ENCODE measurements at regions not wholly inside any gene's neighbourhood (a gene's known extent, or its start where the extent isn't known, plus 50 kb on each side); places are given as distances from the start of the nearest gene placed in this dataset.

DNA sequence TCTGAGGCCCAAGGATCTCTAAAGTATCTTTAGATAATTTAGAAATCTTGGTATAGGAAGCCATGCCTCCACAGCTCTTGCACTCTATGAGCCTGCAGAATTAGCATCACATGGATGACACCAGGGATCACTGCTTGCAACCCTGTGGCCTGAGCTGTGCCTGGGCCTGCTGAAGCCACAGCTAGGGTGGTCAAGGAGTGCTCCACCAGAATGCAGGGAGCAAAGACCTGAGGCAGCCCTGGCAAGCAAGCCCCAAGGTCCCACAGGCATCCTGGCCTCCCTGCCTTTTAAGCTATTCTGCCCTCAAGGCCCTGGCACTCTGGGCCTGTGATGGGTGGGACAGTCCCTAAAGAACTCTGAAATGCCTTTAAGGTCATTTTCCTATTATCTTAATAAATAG, 105.2 kb upstream of the NALF2 start:
- DNase-seq (no peak), ATAC-seq (no peak)
- no peaks in the 10 kb centered on the region for H3K9me3 ChIP-seq
- H3K4me1 ChIP-seq: no peaks in the 10 kb centered on the region
- no peak overlapping the region for H3K27ac ChIP-seq
- TF ChIP-seq POLR2A (IDR thresholded peaks at IDR 0.05): no peak
- H3K27me3 ChIP-seq: no peaks in the 10 kb centered on the region
- intact Hi-C loops (cut with DNase I): no loop called here
- H3K4me3 ChIP-seq: no peak overlapping the region
- no peaks in the 10 kb centered on the region for H3K36me3 ChIP-seq

DNA sequence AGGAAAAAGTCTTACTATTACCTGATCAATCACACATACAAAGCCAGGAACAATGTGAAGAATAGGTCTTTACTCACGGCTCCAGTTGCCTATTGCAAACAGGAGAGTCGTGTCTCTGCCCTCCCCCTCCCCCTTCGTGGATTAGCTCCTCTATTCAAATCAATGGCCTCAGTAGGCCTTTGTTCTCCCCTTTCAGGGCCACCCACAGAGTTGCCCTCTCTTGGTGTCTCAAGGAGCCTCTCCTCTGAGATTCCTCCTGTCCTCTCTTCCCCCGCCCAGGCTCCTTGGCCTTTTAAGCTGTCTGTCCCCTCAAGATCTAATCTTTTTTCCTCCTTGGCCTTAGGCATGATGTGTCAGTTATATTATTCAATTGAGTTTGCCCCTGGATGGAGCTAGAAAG, 107.2 kb upstream of the NALF2 start:
- no peak overlapping the region for H3K4me3 ChIP-seq
- no peak overlapping the region for H3K27ac ChIP-seq
- intact Hi-C loops (cut with DNase I): no loop called here
- no peak for ATAC-seq
- H3K27me3 ChIP-seq: no peaks in the 10 kb centered on the region
- H3K36me3 ChIP-seq: no peaks in the 10 kb centered on the region
- no peaks in the 10 kb centered on the region for H3K9me3 ChIP-seq
- WGBS (ENCODE audit: insufficient coverage, low coverage, low lambda C conversion rate, missing lambda C conversion rate): 40% methylated on average over 4 of the region's 4 CpGs
- no peak for DNase-seq
- no peaks in the 10 kb centered on the region for H3K4me1 ChIP-seq
- TF ChIP-seq, protein P1, sequence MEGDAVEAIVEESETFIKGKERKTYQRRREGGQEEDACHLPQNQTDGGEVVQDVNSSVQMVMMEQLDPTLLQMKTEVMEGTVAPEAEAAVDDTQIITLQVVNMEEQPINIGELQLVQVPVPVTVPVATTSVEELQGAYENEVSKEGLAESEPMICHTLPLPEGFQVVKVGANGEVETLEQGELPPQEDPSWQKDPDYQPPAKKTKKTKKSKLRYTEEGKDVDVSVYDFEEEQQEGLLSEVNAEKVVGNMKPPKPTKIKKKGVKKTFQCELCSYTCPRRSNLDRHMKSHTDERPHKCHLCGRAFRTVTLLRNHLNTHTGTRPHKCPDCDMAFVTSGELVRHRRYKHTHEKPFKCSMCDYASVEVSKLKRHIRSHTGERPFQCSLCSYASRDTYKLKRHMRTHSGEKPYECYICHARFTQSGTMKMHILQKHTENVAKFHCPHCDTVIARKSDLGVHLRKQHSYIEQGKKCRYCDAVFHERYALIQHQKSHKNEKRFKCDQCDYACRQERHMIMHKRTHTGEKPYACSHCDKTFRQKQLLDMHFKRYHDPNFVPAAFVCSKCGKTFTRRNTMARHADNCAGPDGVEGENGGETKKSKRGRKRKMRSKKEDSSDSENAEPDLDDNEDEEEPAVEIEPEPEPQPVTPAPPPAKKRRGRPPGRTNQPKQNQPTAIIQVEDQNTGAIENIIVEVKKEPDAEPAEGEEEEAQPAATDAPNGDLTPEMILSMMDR (IDR thresholded peaks at IDR 0.05): no peak
- TF ChIP-seq POLR2A (IDR thresholded peaks at IDR 0.05): no peak

DNA sequence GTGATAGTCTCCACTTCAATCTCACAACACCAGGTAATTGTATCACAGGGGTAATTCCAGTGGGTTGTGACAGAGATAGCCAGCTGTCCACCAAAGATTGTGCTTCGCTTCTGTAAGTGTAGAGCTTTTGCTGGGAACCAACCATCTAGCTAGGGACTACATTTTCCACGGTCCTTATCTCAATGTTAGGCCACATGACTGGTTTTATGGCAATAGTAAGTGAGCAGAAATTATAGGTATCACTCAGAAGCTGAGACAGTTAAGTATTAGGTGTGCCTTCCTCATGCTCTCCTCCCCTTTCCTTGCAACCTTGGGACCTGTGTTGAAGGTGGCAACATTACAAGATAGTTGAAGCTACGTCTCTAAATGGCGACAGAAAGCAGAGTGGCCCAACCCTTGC, 108.8 kb upstream of the NALF2 start:
- Histone ChIP-seq H3K4me1 (no peaks in the 10 kb centered on the region), H3K9me3 (no peaks in the 10 kb centered on the region), H3K4me3 (no peak overlapping the region), H3K36me3 (no peaks in the 10 kb centered on the region), H3K27me3 (no peaks in the 10 kb centered on the region), H3K27ac (no peak overlapping the region)
- WGBS (ENCODE audit: insufficient coverage, low coverage, low lambda C conversion rate, missing lambda C conversion rate): 54% methylated on average over 3 of the region's 4 CpGs
- TF ChIP-seq POLR2A (IDR thresholded peaks at IDR 0.05): no peak
- TF ChIP-seq, protein P1 (IDR thresholded peaks at IDR 0.05): no peak
- intact Hi-C loops (cut with DNase I): no loop called here
- DNase-seq (no peak), ATAC-seq (no peak)

DNA sequence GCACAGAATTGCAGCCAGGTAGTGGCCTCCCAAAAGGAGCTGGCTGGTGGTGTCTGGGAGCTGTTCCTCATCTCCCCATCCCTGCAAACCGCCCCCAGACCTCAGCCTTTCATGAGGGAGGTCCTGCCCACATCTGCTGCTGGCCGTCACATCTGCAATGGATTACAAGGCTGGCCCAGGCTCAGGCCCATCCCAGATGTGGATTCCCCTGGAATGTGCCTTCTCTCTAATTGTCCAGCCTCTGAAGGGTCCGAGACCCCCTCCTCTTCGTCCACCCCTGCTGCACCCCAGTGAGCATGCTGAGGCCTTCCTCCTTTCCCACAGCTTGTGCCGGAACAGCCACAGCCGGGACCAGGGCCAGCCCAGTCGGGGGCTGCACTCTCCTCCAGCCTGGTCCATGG, 115.0 kb upstream of the NALF2 start:
- intact Hi-C loops (cut with DNase I): loop anchor here (10.0 kb wide), 1 partner anchor 564 kb away; the partner anchor contains the start of gene EFNB1 (in 2 of the 2)
- no peak for ATAC-seq
- no peaks in the 10 kb centered on the region for H3K4me1 ChIP-seq
- no peaks in the 10 kb centered on the region for H3K27me3 ChIP-seq
- H3K27ac ChIP-seq: no peak overlapping the region
- no peak overlapping the region for H3K4me3 ChIP-seq
- no peaks in the 10 kb centered on the region for H3K9me3 ChIP-seq
- no peaks in the 10 kb centered on the region for H3K36me3 ChIP-seq
- TF ChIP-seq, protein P1 (IDR thresholded peaks at IDR 0.05): no peak
- TF ChIP-seq POLR2A (IDR thresholded peaks at IDR 0.05): no peak
- no peak for DNase-seq
- 27% methylated on average over 2 of the region's 7 CpGs for WGBS (ENCODE audit: insufficient coverage, low coverage, low lambda C conversion rate, missing lambda C conversion rate)

DNA sequence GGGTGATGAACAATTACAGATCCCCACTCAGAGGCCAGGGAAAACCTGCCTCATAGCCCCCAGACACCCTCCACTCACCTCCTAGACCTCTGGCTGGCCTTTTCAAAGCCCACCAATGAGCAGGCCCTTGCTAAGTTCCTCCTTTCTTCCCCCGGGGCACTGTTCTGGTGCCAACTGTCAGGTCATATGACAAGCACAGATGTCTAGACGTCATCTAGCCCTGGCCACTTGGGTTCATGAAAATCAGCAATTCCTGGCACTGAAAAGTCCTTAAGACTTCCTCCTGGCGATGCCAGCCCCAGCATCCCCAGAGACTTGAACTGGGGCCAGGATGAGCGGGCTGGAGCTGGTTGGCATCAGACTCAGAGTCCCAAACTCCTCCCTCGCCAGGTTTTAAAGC, 115.6 kb upstream of the NALF2 start:
- Histone ChIP-seq H3K27ac (no peak overlapping the region), H3K4me3 (no peak overlapping the region), H3K9me3 (no peaks in the 10 kb centered on the region), H3K36me3 (no peaks in the 10 kb centered on the region), H3K27me3 (no peaks in the 10 kb centered on the region), H3K4me1 (no peaks in the 10 kb centered on the region)
- intact Hi-C loops (cut with DNase I): loop anchor here (10.0 kb wide), 1 partner anchor 564 kb away; the partner anchor contains the start of gene EFNB1 (in 2 of the 2)
- no peak for ATAC-seq
- no peak for TF ChIP-seq POLR2A (IDR thresholded peaks at IDR 0.05)
- TF ChIP-seq, protein P1 (IDR thresholded peaks at IDR 0.05): no peak
- whole genome bisulfite sequencing (ENCODE audit: insufficient coverage, low coverage, low lambda C conversion rate, missing lambda C conversion rate): 10% methylated on average over 2 of the region's 5 CpGs
- DNase-seq: no peak
